Left ventricle myocardium inferior (tissue), 1 donor: ENCODE measurements at regions not wholly inside any gene's neighbourhood (a gene's known extent, or its start where the extent isn't known, plus 50 kb on each side); places are given as distances from the start of the nearest gene placed in this dataset.

ENCODE experiments used
- DNase-seq: peaks from one replicate; pipeline ENCODE4 v3.0.0-alpha.2; 2020
- H3K27ac ChIP-seq: fragments of 200-600 bp; replicated peaks from 2 replicates; pipeline ENCODE4 v1.8.0; 2021
- H3K27me3 ChIP-seq: fragments of 200-600 bp; 2 replicates; pipeline ENCODE4 v1.8.0; 2021; ENCODE audit warnings: low read depth
- H3K36me3 ChIP-seq: fragments of 200-600 bp; 2 replicates; pipeline ENCODE4 v1.8.0; 2021
- H3K4me1 ChIP-seq: fragments of 200-600 bp; 2 replicates; pipeline ENCODE4 v1.8.0; 2021
- H3K4me3 ChIP-seq: fragments of 200-600 bp; 2 replicates; pipeline ENCODE4 v1.8.0; 2021; ENCODE audit warnings: mild to moderate bottlenecking, moderate library complexity
- H3K9me3 ChIP-seq: fragments of 200-600 bp; replicated peaks from 2 replicates; pipeline ENCODE4 v1.8.0; 2021
- intact Hi-C: fragments of 100-400 bp; cut with micrococcal nuclease; formaldehyde crosslinking; loops from one replicate; pipeline ENCODE4 v1.11.0; 2022
- TF ChIP-seq, protein P1 (sequence below): fragments of 200-600 bp; IDR thresholded peaks from 2 replicates; pipeline ENCODE4 v1.8.0; 2021; ENCODE audit warnings: antibody characterized with exemption, mild to moderate bottlenecking, borderline replicate concordance
- donor health status: DM: no; HTN: yes; CAD: no; lungs with severe emphysema.

DNA sequence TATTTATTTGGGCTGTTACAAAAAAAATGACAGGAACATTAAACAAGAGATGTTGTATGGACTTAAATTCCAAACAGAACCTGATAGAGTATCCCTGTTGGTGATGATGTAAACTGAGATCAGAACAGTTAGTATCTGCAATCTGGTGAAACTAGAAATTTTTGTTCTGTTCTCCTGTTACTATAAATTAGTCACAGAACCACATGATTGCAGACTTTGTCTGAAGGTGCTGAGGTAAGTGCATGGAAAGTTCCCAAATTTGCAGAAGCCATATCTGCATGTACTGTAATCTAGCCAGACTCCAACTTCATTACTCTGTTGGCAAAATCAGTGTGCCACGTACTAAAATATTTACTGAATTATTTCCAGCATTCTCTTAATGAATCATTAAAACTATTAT lies 516.3 kb upstream of the FSIP2 start:
- Histone ChIP-seq H3K9me3 (peaks cover 8% of the 10 kb centered on the region), H3K36me3 (no peaks in the 10 kb centered on the region), H3K4me3 (no peak overlapping the region), H3K27ac (no peak overlapping the region), H3K27me3 (no peaks in the 10 kb centered on the region), H3K4me1 (no peaks in the 10 kb centered on the region)
- TF ChIP-seq, protein P1, sequence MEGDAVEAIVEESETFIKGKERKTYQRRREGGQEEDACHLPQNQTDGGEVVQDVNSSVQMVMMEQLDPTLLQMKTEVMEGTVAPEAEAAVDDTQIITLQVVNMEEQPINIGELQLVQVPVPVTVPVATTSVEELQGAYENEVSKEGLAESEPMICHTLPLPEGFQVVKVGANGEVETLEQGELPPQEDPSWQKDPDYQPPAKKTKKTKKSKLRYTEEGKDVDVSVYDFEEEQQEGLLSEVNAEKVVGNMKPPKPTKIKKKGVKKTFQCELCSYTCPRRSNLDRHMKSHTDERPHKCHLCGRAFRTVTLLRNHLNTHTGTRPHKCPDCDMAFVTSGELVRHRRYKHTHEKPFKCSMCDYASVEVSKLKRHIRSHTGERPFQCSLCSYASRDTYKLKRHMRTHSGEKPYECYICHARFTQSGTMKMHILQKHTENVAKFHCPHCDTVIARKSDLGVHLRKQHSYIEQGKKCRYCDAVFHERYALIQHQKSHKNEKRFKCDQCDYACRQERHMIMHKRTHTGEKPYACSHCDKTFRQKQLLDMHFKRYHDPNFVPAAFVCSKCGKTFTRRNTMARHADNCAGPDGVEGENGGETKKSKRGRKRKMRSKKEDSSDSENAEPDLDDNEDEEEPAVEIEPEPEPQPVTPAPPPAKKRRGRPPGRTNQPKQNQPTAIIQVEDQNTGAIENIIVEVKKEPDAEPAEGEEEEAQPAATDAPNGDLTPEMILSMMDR = no peak
- intact Hi-C loops = no loop called here
- DNase-seq = no peak

DNA sequence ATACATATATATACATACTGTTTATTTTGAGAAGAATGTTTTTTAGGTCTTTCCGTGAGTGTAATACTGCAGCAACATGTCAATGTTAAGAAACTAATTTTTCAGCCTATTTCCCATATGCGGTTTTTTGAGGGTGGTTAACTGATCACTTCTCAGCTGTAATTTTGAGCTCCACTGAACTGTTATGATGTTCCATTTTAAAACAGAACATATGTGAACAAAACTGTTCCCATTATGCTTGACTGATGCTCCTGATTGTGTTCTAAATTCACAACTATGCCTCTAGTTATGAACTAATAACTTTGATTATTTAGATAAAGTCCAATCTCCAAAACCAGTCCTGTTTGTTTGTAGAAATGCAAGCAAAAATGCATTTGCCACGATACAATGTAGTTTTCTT lies 511.2 kb upstream of the FSIP2 start:
- Histone ChIP-seq H3K4me1 (no peaks in the 10 kb centered on the region), H3K9me3 (peaks cover 8% of the 10 kb centered on the region), H3K27ac (no peak overlapping the region), H3K4me3 (no peak overlapping the region), H3K36me3 (no peaks in the 10 kb centered on the region), H3K27me3 (no peaks in the 10 kb centered on the region)
- TF ChIP-seq, protein P1 = no peak
- intact Hi-C loops = no loop called here
- no peak for DNase-seq

DNA sequence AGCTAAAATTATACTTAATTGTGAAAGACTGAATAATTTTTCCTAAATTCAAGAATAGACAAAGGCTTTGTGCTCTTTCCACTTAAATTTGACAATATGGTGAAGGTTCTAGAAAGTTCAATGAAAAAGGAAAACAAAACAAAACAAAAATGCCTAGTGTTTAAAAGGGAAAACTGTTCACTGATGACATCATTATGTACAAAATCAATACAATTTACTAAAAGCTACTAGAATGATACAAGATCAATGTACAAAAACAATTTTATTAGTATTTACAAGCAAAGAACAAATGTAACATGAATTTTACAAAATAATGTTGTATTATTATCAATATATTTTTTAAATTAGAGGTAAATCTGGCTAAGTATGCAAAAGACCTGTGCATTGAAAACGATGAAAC lies 499.1 kb upstream of the FSIP2 start:
- no peak overlapping the region for H3K4me3 ChIP-seq
- TF ChIP-seq, protein P1 = no peak
- H3K9me3 ChIP-seq = peaks cover 31% of the 10 kb centered on the region
- no peak overlapping the region for H3K27ac ChIP-seq
- H3K27me3 ChIP-seq = no peaks in the 10 kb centered on the region
- intact Hi-C loops = no loop called here
- H3K36me3 ChIP-seq = no peaks in the 10 kb centered on the region
- no peaks in the 10 kb centered on the region for H3K4me1 ChIP-seq
- DNase-seq = no peak

DNA sequence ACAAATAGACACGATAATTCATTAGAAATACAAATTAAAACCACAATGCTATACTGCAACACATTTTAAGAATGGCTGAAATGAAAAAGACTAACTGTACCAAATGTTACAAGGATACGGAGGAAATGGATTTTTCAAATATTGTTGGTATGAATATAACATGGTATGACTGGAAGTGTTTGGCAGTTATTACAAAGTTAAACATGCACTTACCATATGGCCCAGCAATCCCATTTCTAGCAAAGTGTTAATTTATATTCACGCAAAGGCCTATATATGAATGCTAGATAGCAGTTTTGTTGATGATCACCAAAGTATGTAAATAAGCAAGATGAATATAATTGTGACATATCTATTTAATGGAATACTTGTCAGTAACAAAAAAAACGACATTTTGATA lies 497.8 kb upstream of the FSIP2 start:
- TF ChIP-seq, protein P1 = no peak
- Histone ChIP-seq H3K4me1 (no peaks in the 10 kb centered on the region), H3K4me3 (no peak overlapping the region), H3K36me3 (no peaks in the 10 kb centered on the region), H3K9me3 (peaks cover 33% of the 10 kb centered on the region), H3K27me3 (no peaks in the 10 kb centered on the region), H3K27ac (no peak overlapping the region)
- DNase-seq = no peak
- intact Hi-C loops = no loop called here

DNA sequence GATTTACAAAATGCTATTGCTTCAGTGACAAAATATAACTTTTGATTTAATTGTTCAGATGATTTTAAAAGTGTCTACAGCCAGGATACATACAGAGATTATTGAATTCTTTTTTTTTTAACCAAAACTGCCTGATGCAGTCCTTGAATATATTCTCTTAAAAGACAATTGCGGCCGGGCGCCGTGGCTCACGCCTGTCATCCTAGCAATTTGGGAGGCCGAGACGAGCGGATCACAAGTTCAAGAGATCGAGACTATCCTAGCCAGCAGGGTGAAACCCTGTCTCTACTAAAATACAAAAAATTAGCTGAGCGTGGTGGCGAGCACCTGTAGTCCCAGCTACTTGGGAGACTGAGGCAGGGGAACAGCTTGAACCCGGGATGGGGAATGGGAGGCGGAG lies 497.0 kb upstream of the FSIP2 start:
- no peaks in the 10 kb centered on the region for H3K27me3 ChIP-seq
- no peak overlapping the region for H3K27ac ChIP-seq
- DNase-seq = no peak
- no peak overlapping the region for H3K4me3 ChIP-seq
- peaks cover 25% of the 10 kb centered on the region for H3K9me3 ChIP-seq
- no peaks in the 10 kb centered on the region for H3K36me3 ChIP-seq
- TF ChIP-seq, protein P1 = no peak
- no peaks in the 10 kb centered on the region for H3K4me1 ChIP-seq
- intact Hi-C loops = no loop called here

DNA sequence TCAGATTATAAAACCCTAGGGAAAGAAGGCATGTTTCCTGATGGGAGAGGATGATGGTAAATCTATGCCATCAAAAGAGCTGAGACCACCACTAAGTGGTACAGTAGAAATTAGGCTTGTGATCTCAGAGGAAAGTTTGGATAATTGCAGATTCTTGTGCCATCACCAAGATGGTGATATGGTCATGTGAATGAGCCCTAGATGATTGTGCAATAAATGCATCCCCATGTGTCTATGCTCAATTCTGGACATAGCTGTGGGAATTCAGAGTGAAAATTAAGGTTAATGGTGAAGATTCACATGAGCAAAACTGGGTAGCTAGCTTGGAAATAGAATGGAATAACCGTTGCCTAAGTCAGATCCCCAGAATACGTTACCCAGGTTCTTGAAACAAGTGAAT lies 496.1 kb upstream of the FSIP2 start:
- no peak for DNase-seq
- intact Hi-C loops = no loop called here
- Histone ChIP-seq H3K4me3 (no peak overlapping the region), H3K36me3 (no peaks in the 10 kb centered on the region), H3K27me3 (no peaks in the 10 kb centered on the region), H3K9me3 (peaks cover 16% of the 10 kb centered on the region), H3K27ac (no peak overlapping the region), H3K4me1 (no peaks in the 10 kb centered on the region)
- TF ChIP-seq, protein P1 = no peak
